ENCODE measurements at regions not wholly inside any gene's neighbourhood (a gene's known extent, or its start where the extent isn't known, plus 50 kb on each side); places are given as distances from the start of the nearest gene placed in this dataset.

GRCh38 chr18:41517142-41517541 lies 437.9 kb upstream of the PIK3C3 start:
- no peak for TF ChIP-seq HNF4G (IDR thresholded peaks at IDR 0.05)
- TF ChIP-seq YY1 (IDR thresholded peaks at IDR 0.05), result no peak
- no peak for TF ChIP-seq NR2F2 (IDR thresholded peaks at IDR 0.05)
- no peak for TF ChIP-seq SP1 (IDR thresholded peaks at IDR 0.05)
- no peak for TF ChIP-seq EGR1 (IDR thresholded peaks at IDR 0.05; ENCODE audit: low read depth in 2 of 2)
- TF ChIP-seq TAF1 (conservative IDR thresholded peaks at IDR 0.05), result no peak
- TF ChIP-seq JUND (IDR thresholded peaks at IDR 0.05), result no peak
- no peak for TF ChIP-seq MAX (IDR thresholded peaks at IDR 0.05)
- TF ChIP-seq REST (IDR thresholded peaks at IDR 0.05), result no peak
- TF ChIP-seq FOXA1 (IDR thresholded peaks at IDR 0.05), result no peak
- TF ChIP-seq CTCF (IDR thresholded peaks at IDR 0.05; ENCODE audit: low read depth, low read length, missing input control), result no peak
- no peak for TF ChIP-seq GABPA (IDR thresholded peaks at IDR 0.05 in 1 of 2, conservative IDR thresholded peaks at IDR 0.05 in 1 of 2)
- Histone ChIP-seq H3K4me1 (ENCODE audit: control insufficient read depth in 4 of 4, insufficient read depth in 4 of 4, low read length in 3 of 4) (no peaks in the 10 kb centered on the region), H3K36me3 (ENCODE audit: control insufficient read depth in 4 of 4, insufficient read depth in 3 of 4, low read depth in 1 of 4, low read length in 3 of 4) (no peaks in the 10 kb centered on the region), H3K27ac (ENCODE audit: low read depth in 1 of 2, low read length in 2 of 2) (no peak overlapping the region), H3K9ac (ENCODE audit: low read depth in 1 of 2, low read length in 2 of 2) (no peak overlapping the region), H3K27me3 (ENCODE audit: control insufficient read depth in 4 of 4, insufficient read depth in 4 of 4, low read length in 3 of 4) (no peaks in the 10 kb centered on the region), H3K4me3 (ENCODE audit: low read depth in 1 of 3, low read length in 3 of 3) (no peak overlapping the region), H3K9me3 (ENCODE audit: control insufficient read depth in 4 of 4, low read length in 3 of 4) (no peaks in the 10 kb centered on the region)
- no peak for DNase-seq (ENCODE audit: low spot score)

GRCh38 chr18:41513438-41513837 lies 441.6 kb upstream of the PIK3C3 start:
- no peak overlapping the region for H3K9ac ChIP-seq (ENCODE audit: low read depth in 1 of 2, low read length in 2 of 2)
- no peaks in the 10 kb centered on the region for H3K9me3 ChIP-seq (ENCODE audit: control insufficient read depth in 4 of 4, low read length in 3 of 4)
- WGBS, result 76% methylated on average over 3 of the region's 3 CpGs
- TF ChIP-seq FOXA1 (IDR thresholded peaks at IDR 0.05) (no peak), YY1 (IDR thresholded peaks at IDR 0.05) (no peak), REST (IDR thresholded peaks at IDR 0.05) (no peak), FOXA2 (IDR thresholded peaks at IDR 0.05) (no peak), EGR1 (IDR thresholded peaks at IDR 0.05; ENCODE audit: low read depth in 2 of 2) (no peak), NR2F2 (IDR thresholded peaks at IDR 0.05) (no peak), MAX (IDR thresholded peaks at IDR 0.05) (no peak), RAD21 (IDR thresholded peaks at IDR 0.05) (no peak), CTCF (IDR thresholded peaks at IDR 0.05; ENCODE audit: low read depth, low read length, missing input control) (no peak), RXRA (IDR thresholded peaks at IDR 0.05) (no peak)
- no peak for DNase-seq (ENCODE audit: low spot score)
- H3K27me3 ChIP-seq (ENCODE audit: control insufficient read depth in 4 of 4, insufficient read depth in 4 of 4, low read length in 3 of 4), result no peaks in the 10 kb centered on the region
- no peak overlapping the region for H3K27ac ChIP-seq (ENCODE audit: low read depth in 1 of 2, low read length in 2 of 2)
- H3K4me1 ChIP-seq (ENCODE audit: control insufficient read depth in 4 of 4, insufficient read depth in 4 of 4, low read length in 3 of 4), result no peaks in the 10 kb centered on the region
- H3K4me3 ChIP-seq (ENCODE audit: low read depth in 1 of 3, low read length in 3 of 3), result no peak overlapping the region
- no peaks in the 10 kb centered on the region for H3K36me3 ChIP-seq (ENCODE audit: control insufficient read depth in 4 of 4, insufficient read depth in 3 of 4, low read depth in 1 of 4, low read length in 3 of 4)

All from liver (tissue), 8 donors.